ENCODE measurements at regions not wholly inside any gene's neighbourhood (a gene's known extent, or its start where the extent isn't known, plus 50 kb on each side); places are given as distances from the start of the nearest gene placed in this dataset.
"Not testable (repeated sequence)": the region's sequence is repeated elsewhere in the genome, so short reads cannot be mapped to it uniquely, and the experiment has no call there.

GRCh38 chr20:47982574-47983360, 197.5 kb upstream of the SULF2 start:
- no peak for DNase-seq (ENCODE audit: low read depth)

GRCh38 chr20:47981222-47981621, 195.9 kb upstream of the SULF2 start:
- DNase-seq (ENCODE audit: low read depth) = no peak

GRCh38 chr20:47980336-47981177, 195.3 kb upstream of the SULF2 start:
- no peak for DNase-seq (ENCODE audit: low read depth)

GRCh38 chr20:47979361-47980095, 194.2 kb upstream of the SULF2 start:
- not testable (repeated sequence) for DNase-seq (ENCODE audit: low read depth)

GRCh38 chr20:47978428-47979120, 193.3 kb upstream of the SULF2 start:
- DNase-seq (ENCODE audit: low read depth) = not testable (repeated sequence)

GRCh38 chr20:47977789-47978252, 192.5 kb upstream of the SULF2 start:
- DNase-seq (ENCODE audit: low read depth) = not testable (repeated sequence)

- not testable (repeated sequence) for DNase-seq (ENCODE audit: low read depth)
These were observed 191.9 kb upstream of the SULF2 start for GRCh38 chr20:47977017-47977788.

- DNase-seq (ENCODE audit: low read depth) = no peak
These were observed 189.1 kb upstream of the SULF2 start for GRCh38 chr20:47974234-47974878.

GRCh38 chr20:47973519-47974233, 188.4 kb upstream of the SULF2 start:
- no peak for DNase-seq (ENCODE audit: low read depth)

GRCh38 chr20:47972916-47973309, 187.6 kb upstream of the SULF2 start:
- no peak for DNase-seq (ENCODE audit: low read depth)

- not testable (repeated sequence) for DNase-seq (ENCODE audit: low read depth)
These were observed 187.1 kb upstream of the SULF2 start for GRCh38 chr20:47972297-47972915.

- no peak for DNase-seq (ENCODE audit: low read depth)
These were observed 185.9 kb upstream of the SULF2 start for GRCh38 chr20:47971058-47971791.

- no peak for DNase-seq (ENCODE audit: low read depth)
These were observed 185.1 kb upstream of the SULF2 start for GRCh38 chr20:47970282-47970903.

- DNase-seq (ENCODE audit: low read depth) = no peak
These were observed 184.1 kb upstream of the SULF2 start for GRCh38 chr20:47969426-47969825.

- no peak for DNase-seq (ENCODE audit: low read depth)
These were observed 183.4 kb upstream of the SULF2 start for GRCh38 chr20:47968541-47969310.

- DNase-seq (ENCODE audit: low read depth) = no peak
These were observed 178.9 kb upstream of the SULF2 start for GRCh38 chr20:47964149-47964548.

GRCh38 chr20:47963022-47963421, 177.7 kb upstream of the SULF2 start:
- DNase-seq (ENCODE audit: low read depth) = no peak
